HG03558 (cell line): ENCODE measurements at regions not wholly inside any gene's neighbourhood (a gene's known extent, or its start where the extent isn't known, plus 50 kb on each side); places are given as distances from the start of the nearest gene placed in this dataset.

Experiments
- ATAC-seq: cut with Tn5 transposase; IDR thresholded peaks from one replicate; pipeline ENCODE4 v1.9.1; 2021; ENCODE audit warnings: moderate number of reproducible peaks; ENCODE audit not compliant: unreplicated experiment; ENCODE audit errors: extremely low read depth

- ATAC-seq: no peak
Observed at GRCh38 chr6:167487749-167488664, 163.1 kb downstream of the TTLL2 start.

- ATAC-seq: no peak
Observed at GRCh38 chr6:167491438-167492099, 166.7 kb downstream of the TTLL2 start.

GRCh38 chr6:167492100-167492449, 167.2 kb downstream of the TTLL2 start:
- no peak for ATAC-seq

GRCh38 chr6:167493310-167493709, 168.4 kb downstream of the TTLL2 start:
- no peak for ATAC-seq

GRCh38 chr6:167493976-167494697, 169.3 kb downstream of the TTLL2 start:
- no peak for ATAC-seq

GRCh38 chr6:167494698-167495435, 170.0 kb downstream of the TTLL2 start:
- ATAC-seq: no peak

GRCh38 chr6:167495506-167496401, 170.9 kb downstream of the TTLL2 start:
- ATAC-seq: no peak

- no peak for ATAC-seq
Observed at GRCh38 chr6:167496707-167497106, 171.8 kb downstream of the TTLL2 start.

GRCh38 chr6:167497428-167498056, 172.7 kb downstream of the TTLL2 start:
- no peak for ATAC-seq

- no peak for ATAC-seq
Observed at GRCh38 chr6:167499161-167499660, 174.3 kb downstream of the TTLL2 start.

- no peak for ATAC-seq
Observed at GRCh38 chr6:167500961-167501360, 176.1 kb downstream of the TTLL2 start.

GRCh38 chr6:167501831-167502385, 177.0 kb downstream of the TTLL2 start:
- ATAC-seq: no peak

- ATAC-seq: no peak
Observed at GRCh38 chr6:167502471-167502870, 177.6 kb downstream of the TTLL2 start.

- no peak for ATAC-seq
Observed at GRCh38 chr6:167504385-167504961, 179.6 kb downstream of the TTLL2 start.

GRCh38 chr6:167505199-167505598, 180.3 kb downstream of the TTLL2 start:
- ATAC-seq: no peak

GRCh38 chr6:167505782-167506181, 180.9 kb downstream of the TTLL2 start:
- no peak for ATAC-seq

GRCh38 chr6:167506443-167507301, 181.8 kb downstream of the TTLL2 start:
- ATAC-seq: no peak
